Activated CD8-positive, alpha-beta memory T cell treated with anti-CD3 and anti-CD28 coated beads, Interleukin-2, amount 50 U/mL, for 24 hours (primary cell): ENCODE measurements at regions not wholly inside any gene's neighbourhood (a gene's known extent, or its start where the extent isn't known, plus 50 kb on each side); places are given as distances from the start of the nearest gene placed in this dataset.
"Not testable (repeated sequence)": the region's sequence is repeated elsewhere in the genome, so short reads cannot be mapped to it uniquely, and the experiment has no call there.

ENCODE experiments used
- DNase-seq: peaks from one replicate; pipeline ENCODE4 v3.0.0-alpha.2; 2020; ENCODE audit errors: extremely low read depth

GRCh38 chr2:105498281-105498846 lies 99.5 kb upstream of the FHL2 start:
- DNase-seq: no peak

- DNase-seq: no peak
Observed at GRCh38 chr2:105497094-105497493, 98.2 kb upstream of the FHL2 start.

GRCh38 chr2:105496271-105496670 lies 97.4 kb upstream of the FHL2 start:
- DNase-seq: no peak

- no peak for DNase-seq
Observed at GRCh38 chr2:105494683-105495425, 96.0 kb upstream of the FHL2 start.

GRCh38 chr2:105490956-105491355 lies 92.1 kb upstream of the FHL2 start:
- no peak for DNase-seq

GRCh38 chr2:105490204-105490603 lies 91.4 kb upstream of the FHL2 start:
- DNase-seq: no peak

GRCh38 chr2:105489168-105489878 lies 90.5 kb upstream of the FHL2 start:
- DNase-seq: no peak

- DNase-seq: no peak
Observed at GRCh38 chr2:105488285-105488684, 89.4 kb upstream of the FHL2 start.

GRCh38 chr2:105487142-105488069 lies 88.6 kb upstream of the FHL2 start:
- DNase-seq: no peak

GRCh38 chr2:105486762-105487141 lies 87.9 kb upstream of the FHL2 start:
- DNase-seq: no peak

- DNase-seq: no peak
Observed at GRCh38 chr2:105478670-105479069, 79.8 kb upstream of the FHL2 start.

GRCh38 chr2:105477050-105477620 lies 78.3 kb upstream of the FHL2 start:
- DNase-seq: not testable (repeated sequence)

- no peak for DNase-seq
Observed at GRCh38 chr2:105473011-105473410, 74.2 kb upstream of the FHL2 start.

- no peak for DNase-seq
Observed at GRCh38 chr2:105470979-105471378, 72.1 kb upstream of the FHL2 start.

GRCh38 chr2:105469781-105470180 lies 70.9 kb upstream of the FHL2 start:
- no peak for DNase-seq

- DNase-seq: no peak
Observed at GRCh38 chr2:105468582-105469042, 69.8 kb upstream of the FHL2 start.

- no peak for DNase-seq
Observed at GRCh38 chr2:105464325-105464724, 65.5 kb upstream of the FHL2 start.

GRCh38 chr2:105460048-105460732 lies 61.3 kb upstream of the FHL2 start:
- DNase-seq: no peak

- DNase-seq: no peak
Observed at GRCh38 chr2:105458076-105458475, 59.2 kb upstream of the FHL2 start.

- DNase-seq: no peak
Observed at GRCh38 chr2:105455488-105456003, 56.7 kb upstream of the FHL2 start.
